KMS-11 (cell line): ENCODE measurements at regions not wholly inside any gene's neighbourhood (a gene's known extent, or its start where the extent isn't known, plus 50 kb on each side); places are given as distances from the start of the nearest gene placed in this dataset.
"Not testable (repeated sequence)": the region's sequence is repeated elsewhere in the genome, so short reads cannot be mapped to it uniquely, and the experiment has no call there.

Experiments
- H2AFZ ChIP-seq: fragments of 200-600 bp; sonication (generic); 2 replicates; pipeline ENCODE4 v1.6.1; 2016; ENCODE audit warnings: antibody characterized with exemption, mixed run types, low read depth
- H3K27ac ChIP-seq: fragments of 200-600 bp; sonication (generic); 2 replicates; pipeline ENCODE4 v1.6.1; 2016; ENCODE audit warnings: mild to moderate bottlenecking, mixed run types
- H3K27me3 ChIP-seq: fragments of 200-600 bp; sonication (generic); 2 replicates; pipeline ENCODE4 v1.6.1; 2017; ENCODE audit warnings: mild to moderate bottlenecking, low read depth, mixed run types, moderate library complexity; ENCODE audit not compliant: insufficient read depth
- H3K36me3 ChIP-seq: fragments of 200-600 bp; sonication (generic); 2 replicates; pipeline ENCODE4 v1.6.1; 2017; ENCODE audit warnings: mild to moderate bottlenecking, mixed run types; ENCODE audit not compliant: insufficient read depth
- H3K4me1 ChIP-seq: fragments of 200-600 bp; sonication (generic); 2 replicates; pipeline ENCODE4 v1.6.1; 2016; ENCODE audit warnings: mild to moderate bottlenecking, low read depth, mixed run types; ENCODE audit not compliant: poor library complexity, severe bottlenecking
- H3K4me2 ChIP-seq: fragments of 200-600 bp; sonication (generic); 2 replicates; pipeline ENCODE4 v1.7.0; 2016; ENCODE audit warnings: mild to moderate bottlenecking, mixed run types
- H3K4me3 ChIP-seq: fragments of 200-600 bp; sonication (generic); IDR thresholded peaks from 2 replicates; pipeline ENCODE4 v1.6.1; 2017; ENCODE audit warnings: low read depth, low read length, mixed read lengths; ENCODE audit not compliant: insufficient read depth
- H3K79me2 ChIP-seq: fragments of 200-600 bp; sonication (generic); 2 replicates; pipeline ENCODE4 v1.6.1; 2016; ENCODE audit warnings: low read depth, mixed run types; ENCODE audit not compliant: insufficient read depth
- H3K9ac ChIP-seq: fragments of 200-600 bp; sonication (generic); 2 replicates; pipeline ENCODE4 v1.6.1; 2016; ENCODE audit warnings: mild to moderate bottlenecking, mixed run types
- H4K20me1 ChIP-seq: fragments of 200-600 bp; sonication (generic); 2 replicates; pipeline ENCODE4 v1.6.1; 2016; ENCODE audit warnings: mild to moderate bottlenecking, mixed run types; ENCODE audit not compliant: insufficient read depth
- CTCF ChIP-seq: fragments of 200-600 bp; sonication (generic); conservative IDR thresholded peaks from 2 replicates; pipeline ENCODE4 v1.6.1; 2017; ENCODE audit warnings: low read depth, mild to moderate bottlenecking, antibody characterized with exemption, low read length, moderate library complexity, mixed read lengths

DNA sequence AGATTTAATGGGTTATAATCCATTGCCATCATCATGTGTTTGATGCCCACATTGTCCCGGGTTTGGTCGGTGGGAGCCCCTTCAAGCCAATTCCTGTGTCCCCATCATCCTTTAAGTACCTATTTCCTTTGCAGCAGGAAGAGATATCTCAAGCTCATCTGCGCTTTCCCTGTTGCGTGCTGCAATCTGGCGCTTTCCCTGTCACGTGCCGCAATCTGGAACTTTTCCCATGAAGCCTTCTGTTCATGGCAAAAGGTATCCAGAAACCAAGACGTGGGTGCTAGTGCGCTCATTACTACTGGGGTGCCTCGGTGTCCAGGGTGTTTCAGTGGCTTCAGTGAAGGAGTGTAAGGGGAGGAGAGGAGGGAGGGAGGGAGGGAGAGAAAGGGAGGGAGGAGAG lies 174.6 kb upstream of the ZNF469 start:
- H2AFZ ChIP-seq = no peak overlapping the region
- peaks cover 41% of the 10 kb centered on the region for H3K27me3 ChIP-seq
- H3K4me2 ChIP-seq = no peak overlapping the region
- no peaks in the 10 kb centered on the region for H3K4me1 ChIP-seq
- TF ChIP-seq CTCF = no peak
- no peaks in the 10 kb centered on the region for H4K20me1 ChIP-seq
- no peaks in the 10 kb centered on the region for H3K36me3 ChIP-seq
- no peak overlapping the region for H3K27ac ChIP-seq
- H3K9ac ChIP-seq = no peak overlapping the region
- H3K4me3 ChIP-seq = no peak overlapping the region
- no peaks in the 10 kb centered on the region for H3K79me2 ChIP-seq

- not testable (repeated sequence) for H3K4me3 ChIP-seq, H3K9ac ChIP-seq, H3K36me3 ChIP-seq, H3K79me2 ChIP-seq, H4K20me1 ChIP-seq, H3K4me2 ChIP-seq, H2AFZ ChIP-seq, H3K27ac ChIP-seq, H3K4me1 ChIP-seq
- H3K27me3 ChIP-seq = peaks cover 40% of the 10 kb centered on the region
These were observed 174.0 kb upstream of the ZNF469 start for GRCh38 chr16:88208776-88209175.

DNA sequence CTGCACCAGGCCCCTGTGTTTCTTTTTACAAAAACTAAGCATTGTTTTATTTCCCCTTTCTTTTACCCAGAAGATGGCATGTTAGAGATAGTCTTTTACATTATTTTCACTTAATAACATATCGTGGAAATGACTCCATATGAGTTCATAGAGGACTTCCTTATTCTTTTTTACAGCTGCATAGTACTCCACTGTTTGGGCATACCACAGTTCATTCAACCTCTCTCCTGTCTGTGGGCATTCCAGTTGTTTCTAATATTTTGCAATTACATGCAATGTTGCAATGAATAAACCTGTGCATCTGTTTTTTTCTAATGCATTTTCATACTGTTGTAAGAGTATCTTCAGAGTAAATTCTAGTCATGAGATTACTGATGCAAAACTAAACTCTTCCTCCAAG lies 173.2 kb upstream of the ZNF469 start:
- not testable (repeated sequence) for H3K79me2 ChIP-seq, H4K20me1 ChIP-seq, H3K9ac ChIP-seq, H3K4me2 ChIP-seq, H3K4me1 ChIP-seq, H2AFZ ChIP-seq, H3K27ac ChIP-seq, H3K4me3 ChIP-seq, H3K36me3 ChIP-seq
- H3K27me3 ChIP-seq = peaks cover 37% of the 10 kb centered on the region

- not testable (repeated sequence) for H4K20me1 ChIP-seq, H3K79me2 ChIP-seq, H3K36me3 ChIP-seq, H2AFZ ChIP-seq, H3K27ac ChIP-seq, H3K4me1 ChIP-seq, H3K4me2 ChIP-seq, H3K9ac ChIP-seq, H3K4me3 ChIP-seq
- peaks cover 28% of the 10 kb centered on the region for H3K27me3 ChIP-seq
These were observed 168.8 kb upstream of the ZNF469 start for GRCh38 chr16:88213937-88214336.

GRCh38 chr16:88221001-88221761 lies 161.6 kb upstream of the ZNF469 start:
- not testable (repeated sequence) for H3K4me2 ChIP-seq, H3K9ac ChIP-seq, H3K36me3 ChIP-seq, H4K20me1 ChIP-seq, H2AFZ ChIP-seq, H3K4me1 ChIP-seq, H3K4me3 ChIP-seq, H3K27ac ChIP-seq, H3K79me2 ChIP-seq
- peaks cover 10% of the 10 kb centered on the region; the same call in 1 of the 2 replicates for H3K27me3 ChIP-seq

GRCh38 chr16:88223696-88224095 lies 159.1 kb upstream of the ZNF469 start:
- not testable (repeated sequence) for H3K9ac ChIP-seq, H3K4me3 ChIP-seq, H3K4me1 ChIP-seq, H2AFZ ChIP-seq, H3K27ac ChIP-seq, H4K20me1 ChIP-seq, H3K79me2 ChIP-seq, H3K36me3 ChIP-seq, H3K4me2 ChIP-seq
- peaks cover 14% of the 10 kb centered on the region; the same call in 1 of the 2 replicates for H3K27me3 ChIP-seq

DNA sequence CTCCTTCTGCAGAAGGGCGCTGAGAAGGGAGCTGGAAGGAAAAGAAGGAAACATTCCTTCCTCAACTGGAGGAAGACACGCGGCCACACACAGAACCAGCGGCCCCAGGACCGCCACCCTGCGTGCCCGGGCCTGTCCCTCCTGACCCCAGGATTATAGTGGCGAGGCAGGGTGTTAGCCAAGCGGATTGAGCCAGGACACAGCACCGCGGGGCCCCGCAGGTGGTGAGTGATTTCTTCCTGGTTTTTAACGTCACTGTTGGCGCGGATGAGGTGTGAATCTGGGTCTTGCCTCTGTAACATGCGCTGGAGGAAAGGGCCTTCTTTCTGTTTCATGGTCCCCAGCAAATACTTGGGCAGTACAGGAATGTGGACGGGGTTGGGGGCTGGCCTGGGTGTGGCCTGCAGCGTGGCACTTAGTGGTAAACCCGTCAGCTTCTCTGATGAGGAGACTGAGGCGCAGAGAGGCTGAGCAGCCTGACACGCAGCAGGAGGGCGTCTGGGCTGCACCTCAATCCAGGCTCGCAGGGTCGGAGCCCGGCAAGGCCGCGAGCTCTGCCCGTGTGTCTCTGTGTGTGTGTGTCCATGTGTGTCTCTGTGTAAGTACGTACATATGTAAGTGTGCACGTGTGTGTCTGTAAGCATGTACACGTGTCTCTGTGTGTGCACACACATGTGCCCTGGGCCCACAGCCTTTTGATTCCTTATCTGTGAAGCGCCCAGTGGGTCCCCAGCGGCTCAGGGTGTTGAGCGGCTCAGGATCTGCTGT lies 158.4 kb upstream of the ZNF469 start:
- H3K4me2 ChIP-seq, H3K9ac ChIP-seq, H3K4me1 ChIP-seq, H3K36me3 ChIP-seq, H4K20me1 ChIP-seq, H3K4me3 ChIP-seq, H3K79me2 ChIP-seq, H3K27ac ChIP-seq, H2AFZ ChIP-seq: not testable (repeated sequence)
- H3K27me3 ChIP-seq = peaks cover 14% of the 10 kb centered on the region; the same call in 1 of the 2 replicates

- H3K27ac ChIP-seq, H3K36me3 ChIP-seq, H4K20me1 ChIP-seq, H3K4me1 ChIP-seq, H3K79me2 ChIP-seq, H3K4me2 ChIP-seq, H2AFZ ChIP-seq, H3K9ac ChIP-seq, H3K4me3 ChIP-seq: not testable (repeated sequence)
- H3K27me3 ChIP-seq = peaks cover 16% of the 10 kb centered on the region; the same call in 1 of the 2 replicates
These were observed 157.0 kb upstream of the ZNF469 start for GRCh38 chr16:88225640-88226230.

GRCh38 chr16:88226302-88226701 lies 156.5 kb upstream of the ZNF469 start:
- H3K27me3 ChIP-seq = peaks cover 16% of the 10 kb centered on the region; the same call in 1 of the 2 replicates
- H3K9ac ChIP-seq, H3K4me1 ChIP-seq, H3K27ac ChIP-seq, H2AFZ ChIP-seq, H3K4me2 ChIP-seq, H3K36me3 ChIP-seq, H4K20me1 ChIP-seq, H3K4me3 ChIP-seq, H3K79me2 ChIP-seq: not testable (repeated sequence)
